AG04450 (cell line): ENCODE measurements at regions not wholly inside any gene's neighbourhood (a gene's known extent, or its start where the extent isn't known, plus 50 kb on each side); places are given as distances from the start of the nearest gene placed in this dataset.
A peak's percentile ranks its signal among the peaks of the same experiment; 100 is the strongest.

Experiments
- CTCF ChIA-PET: fragments of 300-600, 350-600 bp; formaldehyde crosslinking; extraction: SDS; loops from one replicate; lab custom pipeline; 2022; ENCODE audit warnings: antibody characterized with exemption, inconsistent platforms; lab: Charles Lee
- POLR2A ChIA-PET: fragments of 350-600 bp; formaldehyde crosslinking; extraction: SDS; loops from one replicate; lab custom pipeline; 2021; ENCODE audit warnings: antibody characterized with exemption, inconsistent platforms; lab: Yijun Ruan, JAX
- DNase-seq: peaks from one replicate; pipeline ENCODE4 v3.0.0-alpha.2; 2011; ENCODE audit warnings: low read depth, low spot score
- H3K27ac ChIP-seq: one replicate; pipeline ENCODE4 v1.5.1; 2012; ENCODE audit warnings: low read depth, low read length, control low read depth
- H3K27me3 ChIP-seq: one replicate; pipeline ENCODE4 v1.6.0; 2012; ENCODE audit warnings: low read length; ENCODE audit not compliant: control insufficient read depth, insufficient read depth
- H3K4me3 ChIP-seq: 2 replicates; pipeline ENCODE4 v1.5.1; 2011; ENCODE audit warnings: mild to moderate bottlenecking, low read depth, low read length, control low read depth
- H3K9me3 ChIP-seq: 2 replicates; pipeline ENCODE4 v1.5.1; 2012; ENCODE audit warnings: low read length; ENCODE audit not compliant: control insufficient read depth, insufficient read depth
- TF ChIP-seq, protein P1 (sequence below): IDR thresholded peaks from 2 replicates; pipeline ENCODE4 v1.5.1; 2011; ENCODE audit warnings: low read depth, low read length, control low read depth, inconsistent platforms

DNA sequence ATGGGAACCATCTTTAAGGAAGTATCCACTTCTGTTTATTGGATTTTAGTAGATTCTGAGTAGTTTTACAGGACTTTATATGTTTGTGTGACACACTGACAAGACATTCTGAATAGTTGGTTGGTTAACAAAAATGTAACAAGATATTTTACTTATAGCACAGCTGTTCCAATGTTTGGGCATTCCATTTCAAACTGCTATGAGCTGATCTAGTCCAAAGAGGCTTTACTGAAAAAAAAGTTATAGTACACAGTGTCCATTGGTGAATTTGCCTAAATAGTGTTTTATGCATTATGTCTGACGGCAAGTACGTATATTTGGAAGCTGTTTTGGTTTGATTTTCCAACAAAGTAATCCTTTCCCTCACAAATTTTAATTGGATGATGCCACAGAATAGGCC is 99.1 kb downstream of the SAMD9 start:
- ChIA-PET CTCF (interaction anchor here (1.2 kb wide), 2 partner anchors 13 to 428 kb away, joined by 3 read pairs; no protein-coding TSS in a partner anchor), POLR2A (interaction anchor here (1.1 kb wide), 1 partner anchor 25 kb away, joined by 8 read pairs; no protein-coding TSS in a partner anchor)
- TF ChIP-seq, protein P1, sequence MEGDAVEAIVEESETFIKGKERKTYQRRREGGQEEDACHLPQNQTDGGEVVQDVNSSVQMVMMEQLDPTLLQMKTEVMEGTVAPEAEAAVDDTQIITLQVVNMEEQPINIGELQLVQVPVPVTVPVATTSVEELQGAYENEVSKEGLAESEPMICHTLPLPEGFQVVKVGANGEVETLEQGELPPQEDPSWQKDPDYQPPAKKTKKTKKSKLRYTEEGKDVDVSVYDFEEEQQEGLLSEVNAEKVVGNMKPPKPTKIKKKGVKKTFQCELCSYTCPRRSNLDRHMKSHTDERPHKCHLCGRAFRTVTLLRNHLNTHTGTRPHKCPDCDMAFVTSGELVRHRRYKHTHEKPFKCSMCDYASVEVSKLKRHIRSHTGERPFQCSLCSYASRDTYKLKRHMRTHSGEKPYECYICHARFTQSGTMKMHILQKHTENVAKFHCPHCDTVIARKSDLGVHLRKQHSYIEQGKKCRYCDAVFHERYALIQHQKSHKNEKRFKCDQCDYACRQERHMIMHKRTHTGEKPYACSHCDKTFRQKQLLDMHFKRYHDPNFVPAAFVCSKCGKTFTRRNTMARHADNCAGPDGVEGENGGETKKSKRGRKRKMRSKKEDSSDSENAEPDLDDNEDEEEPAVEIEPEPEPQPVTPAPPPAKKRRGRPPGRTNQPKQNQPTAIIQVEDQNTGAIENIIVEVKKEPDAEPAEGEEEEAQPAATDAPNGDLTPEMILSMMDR, result no peak
- Histone ChIP-seq H3K27me3 (no peaks in the 10 kb centered on the region), H3K27ac (peak overlapping the region; percentile 80), H3K9me3 (no peaks in the 10 kb centered on the region), H3K4me3 (no peak overlapping the region)
- peak; percentile 80 for DNase-seq

DNA sequence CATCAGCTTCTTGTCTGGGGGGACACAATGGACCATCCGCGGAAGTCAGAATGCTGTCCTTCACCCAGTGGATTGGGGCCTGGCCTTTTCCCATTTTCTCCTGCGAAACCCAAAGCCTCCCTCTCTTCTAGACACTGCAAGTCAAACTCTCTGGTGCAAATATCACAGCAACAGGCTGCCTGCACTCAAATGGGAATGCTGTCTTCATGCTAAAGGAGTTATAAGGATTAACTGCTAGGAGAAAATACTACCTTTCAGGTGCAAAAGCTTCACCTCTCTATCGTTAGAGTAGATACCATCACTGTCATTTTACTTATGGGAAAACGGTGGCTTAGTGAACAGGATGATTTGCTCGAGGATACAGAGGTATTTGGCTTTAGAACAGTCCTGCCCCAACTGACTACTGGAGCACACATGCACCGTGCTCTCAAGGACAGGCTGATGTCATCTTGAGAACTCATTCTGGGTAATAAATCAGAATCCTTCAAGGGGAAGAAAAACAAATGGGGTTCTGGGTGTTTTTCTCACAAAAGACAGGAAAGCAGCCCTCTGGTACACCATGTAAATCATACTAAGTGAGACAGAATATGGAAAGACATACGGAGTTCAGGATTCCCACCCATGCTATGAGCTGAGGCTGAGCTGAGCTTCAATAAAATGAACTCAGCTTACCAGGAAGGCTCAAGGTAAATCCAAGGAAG is 100.9 kb downstream of the SAMD9 start:
- CTCF ChIA-PET, result interaction anchor here (0.6 to 1.1 kb wide), 2 partner anchors 184 to 556 kb away, joined by 3 read pairs; no protein-coding TSS in a partner anchor
- no peak for DNase-seq

DNA sequence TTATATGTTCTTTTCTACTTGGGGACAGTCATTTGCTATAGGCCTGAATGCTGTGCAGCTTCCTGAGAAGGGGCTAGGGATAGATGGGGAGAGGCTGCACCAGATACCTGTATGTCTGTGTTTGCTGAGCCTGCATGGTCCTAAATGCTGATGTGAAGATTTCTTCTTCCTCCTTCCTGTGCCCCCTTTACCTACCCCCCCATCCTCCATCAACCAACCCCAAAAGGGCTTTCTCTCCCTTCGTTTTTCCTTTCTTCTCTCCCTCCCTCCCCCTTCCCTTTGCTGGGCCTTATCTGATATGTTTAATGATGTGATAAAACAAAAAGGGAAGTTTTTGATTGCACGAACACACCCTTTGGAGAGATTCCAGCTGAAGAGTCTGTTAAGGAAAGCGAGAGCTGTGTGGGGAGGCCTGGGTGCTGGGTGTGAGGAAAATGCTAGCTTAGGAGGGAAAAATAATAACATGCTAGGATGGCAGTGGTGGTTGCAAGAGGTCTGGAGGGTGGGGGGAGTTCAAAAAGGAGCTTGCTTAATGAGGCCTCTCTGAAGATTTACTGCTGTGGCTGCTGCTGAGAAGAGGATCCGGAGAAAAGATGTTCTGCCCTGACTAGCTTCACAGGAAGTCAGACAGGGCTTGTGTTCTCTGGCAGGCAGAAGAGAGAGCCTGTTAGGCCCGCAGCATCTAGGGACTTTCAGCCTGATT is 101.8 kb downstream of the SAMD9 start:
- Histone ChIP-seq H3K27ac (peak overlapping the region; percentile 94), H3K9me3 (no peaks in the 10 kb centered on the region), H3K4me3 (no peak overlapping the region), H3K27me3 (no peaks in the 10 kb centered on the region)
- TF ChIP-seq, protein P1, result no peak
- no peak for DNase-seq
- CTCF ChIA-PET, result interaction anchor here (0.6 to 1.1 kb wide), 3 partner anchors 157 to 555 kb away, joined by 3 to 7 read pairs (median 3); no protein-coding TSS in a partner anchor
- POLR2A ChIA-PET, result interaction anchor here (0.8 to 1.6 kb wide), 4 partner anchors 24 to 318 kb away, joined by 3 to 12 read pairs (median 10); no protein-coding TSS in a partner anchor

More for the DNA sequence above, 100.9 kb downstream of the SAMD9 start:
- Histone ChIP-seq H3K9me3 (no peaks in the 10 kb centered on the region), H3K27me3 (no peaks in the 10 kb centered on the region), H3K27ac (peak overlapping the region; percentile 94), H3K4me3 (no peak overlapping the region)
- TF ChIP-seq, protein P1, result no peak
- POLR2A ChIA-PET, result interaction anchor here (0.9 to 1.6 kb wide), 3 partner anchors 23 to 185 kb away, joined by 9 to 12 read pairs (median 11); no protein-coding TSS in a partner anchor

DNA sequence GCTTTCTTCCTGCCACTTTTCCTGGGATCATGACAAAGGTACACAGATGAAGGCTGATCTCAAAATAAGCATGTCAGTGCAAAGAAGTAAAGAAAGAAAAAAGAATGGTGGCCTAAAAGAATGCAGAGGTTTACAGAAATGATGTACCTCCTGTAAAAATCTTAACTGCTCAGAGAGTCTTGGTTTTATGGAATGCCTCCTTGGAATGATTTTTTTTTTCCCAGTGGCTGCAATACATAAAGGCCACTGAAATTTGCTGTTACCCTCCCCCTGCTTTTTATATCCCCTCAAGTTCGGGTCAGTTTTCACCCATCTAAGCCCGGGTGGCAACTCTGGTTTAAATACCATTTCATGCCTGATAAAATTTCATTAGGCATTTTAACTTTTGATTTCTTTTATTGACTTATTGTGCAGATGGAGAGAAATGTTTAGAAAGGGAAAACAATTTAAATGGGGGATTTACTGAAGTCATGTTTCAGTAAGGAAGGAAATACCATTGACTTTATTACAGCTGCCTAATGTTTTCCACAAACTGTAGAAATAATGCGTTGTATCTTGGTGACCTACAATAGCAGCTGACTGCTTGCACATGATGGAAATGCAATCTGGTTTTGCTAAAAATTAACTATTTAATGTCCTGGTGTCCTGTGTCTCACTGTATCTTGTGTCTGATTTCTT is 102.5 kb downstream of the SAMD9 start:
- TF ChIP-seq, protein P1, result no peak
- no peak for DNase-seq
- no peak overlapping the region for H3K4me3 ChIP-seq
- POLR2A ChIA-PET, result interaction anchor here (1.2 to 1.6 kb wide), 2 partner anchors 28 to 183 kb away, joined by 9 to 11 read pairs; no protein-coding TSS in a partner anchor
- no peaks in the 10 kb centered on the region for H3K27me3 ChIP-seq
- CTCF ChIA-PET, result interaction anchor here (0.6 kb wide), 1 partner anchor 156 kb away, joined by 7 read pairs; no protein-coding TSS in a partner anchor
- H3K9me3 ChIP-seq, result no peaks in the 10 kb centered on the region
- peak overlapping the region; percentile 94 for H3K27ac ChIP-seq
